HCT116 (cell line): ENCODE measurements at regions not wholly inside any gene's neighbourhood (a gene's known extent, or its start where the extent isn't known, plus 50 kb on each side); places are given as distances from the start of the nearest gene placed in this dataset.

Experiments
- ATAC-seq: fragments of 200-7000 bp; cut with Tn5 transposase; 2 replicates; pipeline ENCODE4 v1.9.1; 2020; ENCODE audit warnings: mild to moderate bottlenecking, moderate library complexity
- BruUV-seq: library from RNA; stranded (reverse); fragments of 400-500 nt; replicated peaks from 2 replicates; lab custom pipeline; 2021; lab: Mats Ljungman, UMichigan
- CTCF ChIA-PET: fragments of 300-600 bp; sonication (Branson Sonifier 250); formaldehyde crosslinking; loops from one replicate; lab custom pipeline; 2021; ENCODE audit warnings: antibody characterized with exemption; lab: Charles Lee
- POLR2A ChIA-PET: fragments of 300-600, 350-600 bp; sonication (Branson Sonifier 250); formaldehyde crosslinking; loops from one replicate; lab custom pipeline; 2021; ENCODE audit warnings: antibody characterized with exemption; lab: Charles Lee
- RAD21 ChIA-PET, 2 experiments: fragments of 300-600 bp; sonication (Branson Sonifier 250); formaldehyde crosslinking; loops; one replicate each; lab custom pipeline; 2023; ENCODE audit warnings: low total read pairs in 2 of 2; ENCODE audit not compliant: uncharacterized antibody in 2 of 2, unreplicated experiment in 2 of 2, low non-redundant PET in 1 of 2; lab: Charles Lee
- DNase-seq: peaks from one replicate; pipeline ENCODE4 v3.0.0-alpha.2; 2010; ENCODE audit warnings: low read depth, low spot score
- H2AFZ ChIP-seq: fragments of 200-600 bp; shearing (Covaris generic), sonication (generic); 2 replicates; pipeline ENCODE4 v1.6.1; 2017; ENCODE audit warnings: low read depth, mixed run types, mixed read lengths, antibody characterized with exemption, low read length; ENCODE audit not compliant: poor library complexity, severe bottlenecking
- H3K27ac ChIP-seq: 2 replicates; pipeline ENCODE4 v1.5.1; 2012; ENCODE audit warnings: low read depth, low read length
- H3K27me3 ChIP-seq: fragments of 200-600 bp; sonication (generic); 2 replicates; pipeline ENCODE4 v1.6.1; 2016; ENCODE audit warnings: mixed run types, low read length, mixed read lengths; ENCODE audit not compliant: insufficient read depth
- H3K36me3 ChIP-seq, 2 experiments: fragments of 200-500 bp in 1 of 2; fragments of 200-600 bp in 1 of 2; sonication (Bioruptor generic) in 1 of 2; sonication (generic) in 1 of 2; 2 replicates each; pipeline versions ENCODE4 v1.5.1 to v1.6.1; 2014 to 2016; ENCODE audit warnings: low read length in 2 of 2, inconsistent platforms in 1 of 2, mixed read lengths in 1 of 2, mixed run types in 1 of 2; ENCODE audit not compliant: insufficient read depth in 2 of 2, control insufficient read depth in 1 of 2
- H3K4me1 ChIP-seq, 2 experiments: fragments of 200-600 bp in 1 of 2; sonication (generic) in 1 of 2; 2 replicates each; pipeline versions ENCODE4 v1.5.1 to v1.6.1; 2012 to 2017; ENCODE audit warnings: low read length in 2 of 2, inconsistent platforms in 1 of 2, mild to moderate bottlenecking in 1 of 2, mixed read lengths in 1 of 2, mixed run types in 1 of 2, moderate library complexity in 1 of 2; ENCODE audit not compliant: insufficient read depth in 2 of 2, control insufficient read depth in 1 of 2
- H3K4me2 ChIP-seq: fragments of 200-600 bp; sonication (generic); 2 replicates; pipeline ENCODE4 v1.6.1; 2017; ENCODE audit warnings: mixed run types, low read length, mixed read lengths
- H3K4me3 ChIP-seq, 2 experiments: fragments of 200-600 bp in 1 of 2; sonication (generic) in 1 of 2; replicated peaks in 1 of 2; 2 replicates each; pipeline ENCODE4 v1.5.1; 2011 to 2016; ENCODE audit warnings: low read length in 2 of 2, control low read depth in 1 of 2, low read depth in 1 of 2, mild to moderate bottlenecking in 1 of 2, mixed read lengths in 1 of 2, mixed run types in 1 of 2
- H3K79me2 ChIP-seq: fragments of 200-600 bp; sonication (generic); 2 replicates; pipeline ENCODE4 v1.6.1; 2017; ENCODE audit warnings: mild to moderate bottlenecking, mixed run types, low read length, moderate library complexity, mixed read lengths; ENCODE audit not compliant: insufficient read depth
- H3K9ac ChIP-seq: fragments of 200-600 bp; sonication (generic); 2 replicates; pipeline ENCODE4 v1.6.1; 2016; ENCODE audit warnings: low read length, mixed read lengths
- H3K9me2 ChIP-seq: fragments of 200-600 bp; sonication (generic), shearing (Covaris generic); 2 replicates; pipeline ENCODE4 v1.6.1; 2017; ENCODE audit warnings: mixed run types, mild to moderate bottlenecking, moderate library complexity; ENCODE audit not compliant: insufficient read depth
- H3K9me3 ChIP-seq, 2 experiments: fragments of 200-500 bp in 1 of 2; fragments of 200-600 bp in 1 of 2; sonication (Bioruptor generic) in 1 of 2; sonication (generic) in 1 of 2; 2 replicates each; pipeline ENCODE4 v1.6.1; 2014 to 2017; ENCODE audit warnings: low read length in 2 of 2, mixed read lengths in 2 of 2, inconsistent platforms in 1 of 2, low read depth in 1 of 2, mild to moderate bottlenecking in 1 of 2, mixed run types in 1 of 2, moderate library complexity in 1 of 2; ENCODE audit not compliant: control insufficient read depth in 1 of 2, insufficient read depth in 1 of 2
- H4K20me1 ChIP-seq: fragments of 200-600 bp; sonication (generic), shearing (Covaris generic); 2 replicates; pipeline ENCODE4 v1.6.1; 2017; ENCODE audit warnings: mixed run types, mild to moderate bottlenecking, moderate library complexity; ENCODE audit not compliant: insufficient read depth
- CBX3 ChIP-seq: IDR thresholded peaks from 2 replicates; pipeline ENCODE4 v1.6.1; 2012; ENCODE audit warnings: low read depth
- ELF1 ChIP-seq: IDR thresholded peaks from 2 replicates; pipeline ENCODE4 v1.6.1; 2012; ENCODE audit warnings: low read depth, borderline replicate concordance
- EZH2 ChIP-seq: fragments of 200-600 bp; sonication (generic); IDR thresholded peaks from 2 replicates; pipeline ENCODE4 v1.6.1; 2017; ENCODE audit warnings: antibody characterized with exemption, mixed run types
- EZH2phosphoT487 ChIP-seq: fragments of 200-600 bp; IDR thresholded peaks from 2 replicates; pipeline ENCODE4 v1.6.1; 2018; ENCODE audit warnings: antibody characterized with exemption, borderline replicate concordance
- FOSL1 ChIP-seq: IDR thresholded peaks from 2 replicates; pipeline ENCODE4 v1.6.1; 2012; ENCODE audit warnings: low read depth
- POLR2AphosphoS5 ChIP-seq: IDR thresholded peaks from 2 replicates; pipeline ENCODE4 v1.6.1; 2011; ENCODE audit warnings: mild to moderate bottlenecking, low read depth, low read length, moderate library complexity
- SIN3A ChIP-seq: IDR thresholded peaks from 2 replicates; pipeline ENCODE4 v1.6.1; 2012; ENCODE audit warnings: low read depth
- SP1 ChIP-seq: IDR thresholded peaks from 2 replicates; pipeline ENCODE4 v1.6.1; 2012; ENCODE audit warnings: low read depth
- TCF7L2 ChIP-seq: IDR thresholded peaks from 2 replicates; pipeline ENCODE4 v1.7.0; 2011; ENCODE audit warnings: borderline replicate concordance, inconsistent platforms; ENCODE audit not compliant: insufficient read depth, insufficient read length; ENCODE audit errors: extremely low read depth
- ZNF274 ChIP-seq: fragments of 200-500 bp; sonication (Bioruptor generic); IDR thresholded peaks from 2 replicates; pipeline ENCODE4 v1.6.1; 2014; ENCODE audit warnings: mild to moderate bottlenecking, low read depth, low read length, inconsistent platforms
- intact Hi-C: fragments of 100-400 bp; cut with micrococcal nuclease; formaldehyde crosslinking; loops from 2 replicates; pipeline ENCODE4 v1.10.0; 2022
- TF ChIP-seq, protein P1 (sequence below): IDR thresholded peaks from 2 replicates; pipeline ENCODE4 v1.6.1; 2012; ENCODE audit warnings: low read depth
- TF ChIP-seq, protein P2 (sequence below): IDR thresholded peaks from 2 replicates; pipeline ENCODE4 v1.6.1; 2012
- TF ChIP-seq, protein P3 (sequence below): IDR thresholded peaks from 2 replicates; pipeline ENCODE4 v1.6.1; 2011; ENCODE audit warnings: mild to moderate bottlenecking, low read length, moderate library complexity; ENCODE audit not compliant: insufficient replicate concordance; ENCODE audit errors: extremely low read depth

GRCh38 chr13:24074678-24075077 lies 85.8 kb upstream of the SPATA13 start (continued):
- TF ChIP-seq ELF1 (no peak), CBX3 (no peak), SP1 (no peak), EZH2phosphoT487 (no peak)

GRCh38 chr13:24075137-24075975 lies 85.2 kb upstream of the SPATA13 start:
- TF ChIP-seq, protein P1, sequence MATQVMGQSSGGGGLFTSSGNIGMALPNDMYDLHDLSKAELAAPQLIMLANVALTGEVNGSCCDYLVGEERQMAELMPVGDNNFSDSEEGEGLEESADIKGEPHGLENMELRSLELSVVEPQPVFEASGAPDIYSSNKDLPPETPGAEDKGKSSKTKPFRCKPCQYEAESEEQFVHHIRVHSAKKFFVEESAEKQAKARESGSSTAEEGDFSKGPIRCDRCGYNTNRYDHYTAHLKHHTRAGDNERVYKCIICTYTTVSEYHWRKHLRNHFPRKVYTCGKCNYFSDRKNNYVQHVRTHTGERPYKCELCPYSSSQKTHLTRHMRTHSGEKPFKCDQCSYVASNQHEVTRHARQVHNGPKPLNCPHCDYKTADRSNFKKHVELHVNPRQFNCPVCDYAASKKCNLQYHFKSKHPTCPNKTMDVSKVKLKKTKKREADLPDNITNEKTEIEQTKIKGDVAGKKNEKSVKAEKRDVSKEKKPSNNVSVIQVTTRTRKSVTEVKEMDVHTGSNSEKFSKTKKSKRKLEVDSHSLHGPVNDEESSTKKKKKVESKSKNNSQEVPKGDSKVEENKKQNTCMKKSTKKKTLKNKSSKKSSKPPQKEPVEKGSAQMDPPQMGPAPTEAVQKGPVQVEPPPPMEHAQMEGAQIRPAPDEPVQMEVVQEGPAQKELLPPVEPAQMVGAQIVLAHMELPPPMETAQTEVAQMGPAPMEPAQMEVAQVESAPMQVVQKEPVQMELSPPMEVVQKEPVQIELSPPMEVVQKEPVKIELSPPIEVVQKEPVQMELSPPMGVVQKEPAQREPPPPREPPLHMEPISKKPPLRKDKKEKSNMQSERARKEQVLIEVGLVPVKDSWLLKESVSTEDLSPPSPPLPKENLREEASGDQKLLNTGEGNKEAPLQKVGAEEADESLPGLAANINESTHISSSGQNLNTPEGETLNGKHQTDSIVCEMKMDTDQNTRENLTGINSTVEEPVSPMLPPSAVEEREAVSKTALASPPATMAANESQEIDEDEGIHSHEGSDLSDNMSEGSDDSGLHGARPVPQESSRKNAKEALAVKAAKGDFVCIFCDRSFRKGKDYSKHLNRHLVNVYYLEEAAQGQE: no peak
- TF ChIP-seq POLR2AphosphoS5 (no peak), SIN3A (no peak), EZH2 (no peak), ZNF274 (no peak), SP1 (no peak), TCF7L2 (no peak), FOSL1 (no peak)
- TF ChIP-seq, protein P2, sequence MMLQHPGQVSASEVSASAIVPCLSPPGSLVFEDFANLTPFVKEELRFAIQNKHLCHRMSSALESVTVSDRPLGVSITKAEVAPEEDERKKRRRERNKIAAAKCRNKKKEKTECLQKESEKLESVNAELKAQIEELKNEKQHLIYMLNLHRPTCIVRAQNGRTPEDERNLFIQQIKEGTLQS: no peak
- TF ChIP-seq, protein P3, sequence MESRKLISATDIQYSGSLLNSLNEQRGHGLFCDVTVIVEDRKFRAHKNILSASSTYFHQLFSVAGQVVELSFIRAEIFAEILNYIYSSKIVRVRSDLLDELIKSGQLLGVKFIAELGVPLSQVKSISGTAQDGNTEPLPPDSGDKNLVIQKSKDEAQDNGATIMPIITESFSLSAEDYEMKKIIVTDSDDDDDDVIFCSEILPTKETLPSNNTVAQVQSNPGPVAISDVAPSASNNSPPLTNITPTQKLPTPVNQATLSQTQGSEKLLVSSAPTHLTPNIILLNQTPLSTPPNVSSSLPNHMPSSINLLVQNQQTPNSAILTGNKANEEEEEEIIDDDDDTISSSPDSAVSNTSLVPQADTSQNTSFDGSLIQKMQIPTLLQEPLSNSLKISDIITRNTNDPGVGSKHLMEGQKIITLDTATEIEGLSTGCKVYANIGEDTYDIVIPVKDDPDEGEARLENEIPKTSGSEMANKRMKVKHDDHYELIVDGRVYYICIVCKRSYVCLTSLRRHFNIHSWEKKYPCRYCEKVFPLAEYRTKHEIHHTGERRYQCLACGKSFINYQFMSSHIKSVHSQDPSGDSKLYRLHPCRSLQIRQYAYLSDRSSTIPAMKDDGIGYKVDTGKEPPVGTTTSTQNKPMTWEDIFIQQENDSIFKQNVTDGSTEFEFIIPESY: no peak
- Histone ChIP-seq H3K4me1 (no peaks in the 10 kb centered on the region), H3K9ac (no peak overlapping the region), H3K79me2 (no peaks in the 10 kb centered on the region), H3K4me3 (no peak overlapping the region), H3K27me3 (no peaks in the 10 kb centered on the region), H3K9me2 (no peaks in the 10 kb centered on the region), H3K36me3 (no peaks in the 10 kb centered on the region), H3K4me2 (no peak overlapping the region), H4K20me1 (no peaks in the 10 kb centered on the region), H3K27ac (no peak overlapping the region), H3K9me3 (no peaks in the 10 kb centered on the region), H2AFZ (no peak overlapping the region)
- ATAC-seq (no peak), DNase-seq (no peak)
- POLR2A ChIA-PET: no interaction called here
- BruUV-seq: no TSS peak
- intact Hi-C loops: no loop called here
- CTCF ChIA-PET: no interaction called here
- RAD21 ChIA-PET: no interaction called here
